ENCODE measurements at regions not wholly inside any gene's neighbourhood (a gene's known extent, or its start where the extent isn't known, plus 50 kb on each side); places are given as distances from the start of the nearest gene placed in this dataset.
"Not testable (repeated sequence)": the region's sequence is repeated elsewhere in the genome, so short reads cannot be mapped to it uniquely, and the experiment has no call there.

DNA sequence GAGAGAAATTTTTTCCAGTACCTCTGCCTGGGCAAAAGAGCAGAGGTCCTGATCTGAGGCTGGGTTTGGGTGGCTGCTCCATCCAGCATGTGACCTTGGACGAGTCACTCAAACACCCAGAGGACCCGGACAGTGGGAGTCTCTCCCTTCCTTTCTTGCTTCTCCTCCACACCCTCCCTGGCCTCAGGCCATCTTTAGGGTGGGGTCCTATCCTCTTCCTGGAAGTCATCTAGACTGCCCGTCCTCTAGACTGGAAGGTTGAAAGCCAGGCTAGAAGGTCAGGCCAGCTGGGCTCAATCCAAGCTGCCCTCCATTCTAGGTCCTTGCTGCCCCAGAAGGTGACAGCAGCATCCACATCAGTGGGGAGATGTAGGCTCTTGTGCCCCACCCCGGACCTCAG is 599.5 kb downstream of the MATN1 start:
- DNase-seq (ENCODE audit: extremely low read depth in 1 of 2, low read depth in 1 of 2) = no peak

DNA sequence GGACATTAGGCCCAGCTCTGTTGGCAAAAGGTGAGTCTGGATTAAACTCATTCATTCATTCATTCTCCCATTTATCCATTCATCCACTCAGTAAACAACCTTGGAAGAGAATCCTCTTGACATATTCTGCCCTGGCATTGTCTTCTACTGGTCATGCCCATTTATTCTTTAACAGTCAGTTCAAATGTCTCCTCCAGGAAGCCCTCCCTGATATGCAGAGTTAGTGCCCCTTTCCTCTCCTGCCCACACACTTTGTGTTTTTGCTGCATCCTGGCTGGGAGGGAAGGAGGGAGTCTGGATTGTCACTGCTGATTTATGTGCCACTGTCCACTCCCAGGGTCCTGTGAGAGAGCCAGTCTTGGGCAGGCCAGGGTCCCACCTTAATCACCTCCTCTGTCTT is 600.3 kb downstream of the MATN1 start:
- no peak for DNase-seq (ENCODE audit: extremely low read depth in 1 of 2, low read depth in 1 of 2)

DNA sequence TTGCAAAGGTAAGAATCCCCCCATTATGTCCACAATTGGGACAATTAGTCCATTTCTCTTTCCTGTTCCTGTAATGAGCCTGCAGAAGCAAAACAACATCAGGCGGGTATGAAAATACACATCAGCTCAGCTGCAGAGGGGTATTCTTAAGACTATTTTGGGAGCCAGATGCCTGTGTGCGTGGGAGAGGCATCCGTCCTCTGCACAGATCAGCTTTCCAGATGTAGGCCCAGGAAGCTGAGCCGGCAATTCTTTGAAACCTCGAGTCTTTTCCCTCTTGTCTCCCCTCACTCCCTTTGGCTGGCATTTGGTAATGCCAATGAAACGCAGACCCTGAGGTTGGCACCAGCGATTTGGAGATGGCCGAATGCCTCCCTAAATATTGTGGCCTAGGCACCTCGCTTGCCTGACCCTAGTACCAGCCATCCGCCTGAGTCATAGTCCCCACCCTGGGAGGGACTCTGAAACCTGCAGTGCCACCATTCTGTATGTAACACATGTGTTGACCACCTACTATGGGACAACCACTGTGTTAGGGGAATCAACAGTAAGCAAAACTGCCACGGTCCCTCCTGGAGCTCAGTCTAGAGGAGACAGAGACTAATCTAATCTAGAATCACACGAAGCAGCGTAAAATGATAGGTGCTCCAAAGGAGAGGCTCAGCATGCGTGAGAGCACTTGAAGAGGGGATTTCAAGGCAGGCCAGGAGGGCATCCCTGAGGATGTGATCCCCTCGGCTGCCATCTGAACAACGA is 603.0 kb downstream of the MATN1 start:
- no peak for DNase-seq (ENCODE audit: extremely low read depth in 1 of 2, low read depth in 1 of 2)

DNA sequence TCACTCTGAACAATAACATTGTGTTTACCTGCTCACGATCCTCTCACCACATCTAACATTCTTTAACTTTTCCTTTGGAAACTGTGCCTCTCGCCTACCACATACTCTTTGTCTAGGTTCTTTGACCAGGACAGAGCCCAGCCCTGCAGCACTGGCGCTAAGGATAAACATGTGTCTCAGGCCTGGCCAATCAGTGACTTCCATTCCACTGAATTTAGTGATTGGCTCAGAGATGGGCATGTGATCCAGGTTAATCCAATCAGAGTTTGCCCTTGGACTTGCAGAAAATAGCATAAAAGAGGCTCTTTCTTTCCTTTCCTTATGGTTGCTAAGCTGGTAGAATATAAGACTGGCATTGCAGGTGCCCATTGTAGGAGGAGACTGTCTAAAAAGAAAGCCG is 605.7 kb downstream of the MATN1 start:
- no peak for DNase-seq (ENCODE audit: extremely low read depth in 1 of 2, low read depth in 1 of 2)

DNA sequence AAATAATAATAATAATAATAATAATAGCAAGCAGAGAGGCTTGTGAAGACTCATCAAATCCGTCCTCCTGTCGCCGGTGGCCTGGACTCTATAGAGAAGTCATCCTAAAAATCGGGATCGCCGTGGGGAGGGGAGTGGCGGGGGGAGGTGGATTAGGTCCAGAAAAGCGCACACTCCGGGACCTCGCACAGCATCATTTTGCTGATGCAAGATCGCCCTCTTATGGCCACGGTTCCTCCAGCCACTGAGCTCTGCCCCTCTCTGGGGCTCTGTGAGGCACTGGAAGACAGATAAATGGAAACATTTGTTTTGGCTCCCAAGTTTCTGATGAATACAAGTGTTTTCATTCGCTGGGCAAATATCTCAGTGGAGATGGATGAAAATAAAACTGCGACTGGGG is 612.0 kb downstream of the MATN1 start:
- DNase-seq (ENCODE audit: extremely low read depth in 1 of 2, low read depth in 1 of 2) = no peak

DNA sequence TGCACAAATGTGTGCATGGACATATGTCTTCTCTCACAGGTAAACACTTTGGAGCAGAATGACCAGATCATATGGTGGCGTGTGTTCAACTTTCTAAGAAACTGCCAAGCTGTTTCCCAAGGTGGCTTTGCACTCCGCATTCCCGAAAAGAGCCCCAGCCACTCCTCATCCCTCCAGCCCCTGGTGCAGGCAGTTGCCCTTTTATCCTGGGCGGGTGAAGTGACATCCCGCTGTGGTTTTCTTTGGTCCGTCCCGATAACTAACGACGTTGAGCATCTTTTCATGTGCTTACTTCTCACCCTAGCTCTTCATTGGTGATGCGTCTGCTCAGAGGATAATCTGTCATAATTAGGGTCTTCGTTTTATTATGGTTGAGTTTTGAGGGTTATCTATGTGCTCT is 612.5 kb downstream of the MATN1 start:
- no peak for DNase-seq (ENCODE audit: extremely low read depth in 1 of 2, low read depth in 1 of 2)

DNA sequence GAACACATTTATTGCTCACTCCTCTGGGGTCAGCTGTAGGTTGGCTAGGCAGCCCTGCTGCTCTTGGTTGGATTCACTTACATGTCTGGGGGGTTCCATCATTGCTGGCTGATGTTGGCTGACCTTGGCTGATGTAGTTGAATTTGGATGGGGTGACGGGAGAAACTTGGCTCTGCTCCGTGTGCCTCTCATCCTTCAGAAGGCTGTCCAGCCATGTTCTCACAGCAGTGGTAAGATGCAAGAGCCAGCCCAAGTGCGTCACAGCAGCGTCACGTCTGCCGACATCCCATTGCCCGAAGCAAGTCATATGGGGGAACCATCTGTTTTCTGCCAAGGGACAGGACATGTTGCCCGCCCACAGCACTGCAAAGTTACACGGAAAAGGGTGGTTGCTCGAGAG is 613.5 kb downstream of the MATN1 start:
- no peak for DNase-seq (ENCODE audit: extremely low read depth in 1 of 2, low read depth in 1 of 2)

DNA sequence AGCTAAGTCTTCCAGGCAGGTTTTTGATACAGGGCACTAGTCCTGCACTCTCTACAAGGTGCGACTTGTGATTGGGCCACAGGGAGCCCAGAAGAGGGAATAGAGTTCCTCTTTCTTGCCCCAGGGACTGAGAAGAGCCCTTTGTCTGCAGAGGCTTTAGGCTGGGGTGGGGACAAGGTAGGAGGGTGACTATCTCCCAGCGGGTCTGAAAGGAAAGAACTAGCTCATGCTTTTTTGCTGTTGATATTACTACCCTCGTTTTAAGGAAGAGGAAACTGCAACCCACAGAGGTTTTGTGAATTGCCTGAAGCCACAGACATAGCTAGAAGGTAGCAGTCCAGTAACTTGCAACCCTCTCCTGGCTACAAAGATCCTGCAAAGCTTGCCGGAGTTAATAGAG is 615.2 kb downstream of the MATN1 start:
- DNase-seq (ENCODE audit: extremely low read depth in 1 of 2, low read depth in 1 of 2) = no peak

DNA sequence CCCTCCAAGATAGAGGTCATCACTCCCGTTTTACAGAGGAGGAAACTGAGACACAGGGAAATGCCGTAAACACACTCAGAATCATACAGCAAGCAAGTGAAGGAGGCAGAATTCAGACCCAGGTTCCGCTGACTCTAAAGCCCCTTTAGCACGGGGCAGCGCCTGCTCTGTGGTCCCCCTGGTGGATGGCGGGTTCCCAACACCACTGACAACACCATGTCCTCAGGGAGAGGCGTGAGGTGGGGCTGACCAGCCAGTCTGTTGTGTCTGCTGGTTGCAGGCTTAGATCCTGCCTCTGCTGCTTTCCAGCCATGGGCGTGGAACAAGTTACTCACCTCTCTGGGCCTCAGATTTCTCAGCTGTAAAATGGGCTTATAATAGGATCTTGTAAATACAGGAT is 617.3 kb downstream of the MATN1 start:
- DNase-seq (ENCODE audit: extremely low read depth in 1 of 2, low read depth in 1 of 2) = no peak

DNA sequence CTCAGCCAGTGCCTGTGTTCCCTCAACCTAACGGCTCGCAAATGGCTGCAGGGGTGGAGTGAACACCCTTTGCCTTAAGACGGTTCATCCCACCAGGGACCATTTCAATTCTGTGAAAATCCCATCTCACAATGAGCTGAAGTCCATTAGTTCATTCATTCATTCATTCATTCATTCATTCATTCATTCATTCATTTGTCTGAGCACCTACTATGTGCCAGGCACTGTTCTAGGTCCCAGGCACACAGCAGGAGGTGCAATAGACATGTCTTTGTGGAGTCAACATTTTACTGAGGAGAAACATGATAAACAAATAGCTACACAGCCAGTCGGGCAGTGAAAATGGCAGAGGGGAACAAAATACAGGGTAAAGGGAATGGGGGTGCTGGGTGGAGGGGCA is 618.8 kb downstream of the MATN1 start:
- no peak for DNase-seq (ENCODE audit: extremely low read depth in 1 of 2, low read depth in 1 of 2)

DNA sequence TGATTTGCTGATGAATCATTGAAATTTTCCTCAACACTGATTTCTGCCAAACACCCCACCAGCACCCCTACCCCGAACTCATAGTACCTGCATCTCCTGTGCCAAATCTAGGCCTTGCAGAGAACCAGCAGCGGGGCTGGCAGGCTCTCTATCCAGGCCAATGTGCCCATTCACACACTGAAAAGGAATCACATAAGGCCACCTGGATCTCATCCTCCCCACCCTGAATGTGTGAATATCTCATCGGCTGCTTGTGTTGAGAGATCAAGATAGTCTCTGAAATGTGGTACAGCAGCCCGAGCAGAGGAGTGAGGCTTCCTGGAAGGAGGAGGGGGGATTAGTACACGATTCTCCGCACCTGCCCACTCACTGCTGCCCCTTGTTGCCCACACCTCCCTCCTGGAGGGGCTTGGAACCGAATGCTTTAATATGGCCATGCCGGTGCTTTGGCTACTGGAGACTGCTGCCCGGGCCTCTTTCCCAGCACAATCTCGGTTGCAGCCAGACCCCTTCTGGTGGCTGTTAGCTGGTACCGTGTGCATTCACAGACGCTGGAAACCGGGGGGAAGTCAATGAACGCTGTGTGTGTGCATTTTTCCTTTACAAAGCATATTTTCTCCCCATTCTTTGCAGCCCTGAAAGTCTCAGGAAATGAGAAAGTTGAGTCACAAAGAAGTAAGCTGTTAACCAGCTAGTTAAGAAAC is 619.5 kb downstream of the MATN1 start:
- no peak for DNase-seq (ENCODE audit: extremely low read depth in 1 of 2, low read depth in 1 of 2)

DNA sequence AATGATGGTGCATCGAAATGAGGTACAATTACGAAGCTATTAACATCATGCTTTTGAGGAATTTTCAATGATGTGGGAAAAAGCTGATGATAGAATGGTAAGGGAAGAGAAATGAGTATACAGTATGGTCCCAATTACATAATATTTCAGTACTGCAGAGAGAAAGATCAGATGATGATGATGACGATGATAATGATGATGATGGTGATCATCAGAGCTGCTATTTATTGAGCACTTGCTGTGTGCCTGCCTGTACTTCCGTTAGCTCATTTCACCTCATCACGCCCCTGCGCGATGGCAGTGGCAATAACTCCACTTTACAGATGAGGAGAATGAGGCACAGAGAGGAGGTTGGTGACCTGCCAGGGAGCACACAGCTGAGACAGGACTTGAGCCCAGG is 620.8 kb downstream of the MATN1 start:
- DNase-seq (ENCODE audit: extremely low read depth in 1 of 2, low read depth in 1 of 2) = no peak

DNA sequence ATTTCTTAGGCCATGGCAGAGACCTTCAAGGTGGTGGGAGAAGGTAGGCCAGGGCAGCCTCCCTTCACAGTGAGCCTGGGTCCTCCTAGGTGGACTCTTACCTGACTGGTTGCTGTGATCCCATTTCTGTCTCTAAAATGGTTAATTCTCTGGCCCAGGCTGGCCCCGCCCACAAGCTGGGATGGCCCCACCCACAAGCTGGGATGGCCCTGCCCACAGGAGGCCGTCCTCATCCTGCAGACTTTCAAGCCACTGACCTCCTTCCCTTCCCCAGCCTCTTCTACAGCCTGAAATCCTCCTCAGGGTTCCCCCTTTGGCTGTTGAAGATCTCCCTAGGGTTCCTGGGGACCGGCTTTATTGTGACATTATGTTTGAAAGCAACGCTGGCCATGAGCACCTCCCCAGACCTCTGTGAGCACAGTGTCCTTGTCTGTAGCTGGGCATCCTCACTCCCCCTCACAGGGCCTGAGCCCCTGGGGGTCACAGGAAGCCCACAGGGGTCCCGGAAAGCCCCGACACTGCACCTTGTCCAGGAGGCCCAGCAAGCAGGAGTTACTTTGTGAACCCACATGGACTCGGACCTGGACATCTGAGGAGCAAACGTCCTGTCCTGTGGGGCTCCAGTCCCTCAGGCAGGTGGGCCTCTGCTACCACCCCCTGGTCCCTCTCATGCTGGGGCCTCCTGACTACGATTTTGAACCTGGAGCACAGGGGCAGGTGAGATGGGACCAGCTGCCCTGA is 621.7 kb downstream of the MATN1 start:
- DNase-seq (ENCODE audit: extremely low read depth in 1 of 2, low read depth in 1 of 2) = no peak

DNA sequence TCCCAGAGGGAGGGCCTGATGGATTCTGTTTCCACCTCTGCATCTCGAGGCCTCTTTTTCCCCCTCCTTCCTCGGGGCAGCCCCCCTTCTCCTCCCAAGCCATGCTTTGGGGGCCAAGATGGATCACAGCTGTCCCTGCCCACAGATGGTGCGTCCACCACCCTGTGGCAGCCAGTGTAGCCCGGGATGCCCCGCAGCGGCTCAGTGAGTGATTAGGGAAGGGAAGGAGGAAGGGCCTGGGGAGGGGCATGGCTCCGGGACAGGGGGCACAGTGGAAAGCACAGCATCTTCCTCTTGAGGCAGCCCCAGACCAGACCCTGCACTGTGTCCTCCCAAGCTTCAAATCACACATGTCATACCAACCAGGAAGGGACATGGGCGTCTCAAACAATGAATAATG is 622.4 kb downstream of the MATN1 start:
- no peak for DNase-seq (ENCODE audit: extremely low read depth in 1 of 2, low read depth in 1 of 2)

DNA sequence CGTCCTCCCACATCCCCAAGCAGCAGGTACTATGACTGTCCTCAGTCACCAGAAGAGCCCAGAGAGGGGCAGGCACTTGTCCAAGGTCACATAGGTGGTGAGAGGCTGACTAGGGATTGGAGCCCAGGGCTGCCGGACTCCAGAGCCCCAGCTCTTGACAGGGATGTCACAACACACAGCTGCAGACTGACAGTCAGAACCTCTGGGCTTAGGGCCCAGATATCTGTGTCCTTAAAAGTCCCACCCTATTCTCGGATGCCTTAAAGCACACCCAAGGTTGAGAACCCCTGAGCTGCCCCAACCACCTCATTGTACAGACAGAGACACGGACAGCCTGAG is 622.9 kb downstream of the MATN1 start:
- DNase-seq (ENCODE audit: extremely low read depth in 1 of 2, low read depth in 1 of 2) = no peak

DNA sequence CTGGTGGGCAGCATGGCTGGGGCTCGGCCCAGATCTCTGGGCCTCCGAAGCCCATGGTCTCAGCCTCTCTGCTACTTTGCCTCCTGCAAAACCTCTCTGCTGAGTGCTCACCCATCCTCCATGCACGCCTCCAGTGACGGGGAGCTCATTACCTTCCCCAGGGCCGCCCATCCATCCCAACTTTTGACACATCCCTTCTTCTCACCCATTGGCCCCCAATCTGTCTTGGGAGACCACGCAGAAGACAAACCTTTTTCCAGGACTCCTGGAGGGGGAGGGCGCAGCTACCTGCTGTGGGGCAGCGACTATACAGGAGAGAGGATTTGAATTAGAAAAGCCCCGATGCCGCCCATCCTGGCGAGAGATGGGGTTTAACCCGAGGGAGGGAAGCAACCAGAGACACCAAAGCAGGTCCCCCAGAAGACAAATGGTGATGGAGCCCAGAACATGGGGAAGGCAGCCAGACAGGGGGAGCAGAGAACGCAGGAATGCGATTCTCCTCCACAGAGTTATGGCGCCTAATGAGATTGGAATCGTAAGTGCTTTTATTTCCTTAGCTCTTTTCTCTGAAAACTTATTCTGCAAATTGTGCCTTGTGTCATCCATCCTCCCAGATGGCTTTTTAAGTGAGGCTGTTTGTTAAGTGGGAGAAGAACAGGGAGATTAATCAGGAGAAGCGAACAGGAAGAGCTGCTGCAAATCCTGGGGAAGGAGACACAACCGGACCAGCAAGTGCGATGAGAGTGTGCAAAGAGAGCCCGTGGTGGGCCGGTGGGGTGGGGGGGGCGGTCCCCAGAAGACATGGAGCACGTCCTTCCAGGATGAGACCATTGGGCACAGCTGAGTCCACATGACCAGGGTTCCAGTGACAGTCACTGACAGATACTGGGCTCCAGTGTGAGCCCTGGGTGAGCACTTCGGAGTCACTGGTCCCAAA is 623.5 kb downstream of the MATN1 start:
- no peak for DNase-seq (ENCODE audit: extremely low read depth in 1 of 2, low read depth in 1 of 2)

DNA sequence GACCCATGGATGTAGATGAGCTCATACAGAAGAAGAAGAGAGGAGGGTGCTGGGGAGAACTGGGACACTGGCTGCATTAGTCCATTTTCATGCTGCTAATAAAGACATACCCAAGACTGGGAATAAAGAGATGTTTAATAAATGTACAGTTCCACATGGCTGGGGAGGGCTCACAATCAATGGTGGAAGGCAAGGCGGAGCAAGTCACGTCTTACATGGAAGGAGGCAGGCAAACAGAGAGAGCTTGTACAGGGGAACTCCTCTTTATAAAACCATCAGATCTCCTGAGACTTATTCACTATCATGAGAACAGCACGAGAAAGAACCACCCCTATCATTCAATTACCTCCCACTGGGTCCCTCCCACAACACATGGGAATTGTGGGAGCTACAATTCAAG is 625.5 kb downstream of the MATN1 start:
- not testable (repeated sequence) for DNase-seq (ENCODE audit: extremely low read depth in 1 of 2, low read depth in 1 of 2)

DNA sequence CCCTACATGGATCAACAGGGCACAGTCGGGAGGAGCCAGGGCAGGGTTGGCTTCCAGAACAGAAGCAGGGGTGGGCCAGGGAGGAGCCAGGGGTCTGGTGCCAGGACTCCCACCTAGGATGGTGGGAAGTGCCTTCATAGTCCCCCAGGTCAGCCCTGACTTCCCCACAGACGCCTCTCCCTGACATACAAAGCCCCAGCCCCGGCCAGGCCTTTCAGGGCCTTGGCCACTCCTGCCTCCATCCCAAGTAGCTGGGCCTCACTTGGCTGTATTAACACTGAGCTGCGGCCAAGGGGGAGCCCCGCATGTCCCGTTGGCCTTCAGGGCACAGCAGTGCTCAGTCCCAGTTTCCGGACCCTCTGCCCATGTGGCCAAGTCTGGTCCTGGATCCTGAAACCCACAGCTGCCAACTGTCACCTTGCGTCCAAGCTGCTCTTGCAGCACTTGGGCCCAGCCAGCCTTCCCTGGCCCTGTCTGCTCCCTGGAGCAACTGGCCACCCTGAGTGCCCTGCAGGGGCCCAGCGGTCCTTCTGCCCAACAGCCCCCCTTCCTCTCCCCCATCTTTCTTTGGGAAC is 627.8 kb downstream of the MATN1 start:
- DNase-seq (ENCODE audit: extremely low read depth in 1 of 2, low read depth in 1 of 2) = no peak

DNA sequence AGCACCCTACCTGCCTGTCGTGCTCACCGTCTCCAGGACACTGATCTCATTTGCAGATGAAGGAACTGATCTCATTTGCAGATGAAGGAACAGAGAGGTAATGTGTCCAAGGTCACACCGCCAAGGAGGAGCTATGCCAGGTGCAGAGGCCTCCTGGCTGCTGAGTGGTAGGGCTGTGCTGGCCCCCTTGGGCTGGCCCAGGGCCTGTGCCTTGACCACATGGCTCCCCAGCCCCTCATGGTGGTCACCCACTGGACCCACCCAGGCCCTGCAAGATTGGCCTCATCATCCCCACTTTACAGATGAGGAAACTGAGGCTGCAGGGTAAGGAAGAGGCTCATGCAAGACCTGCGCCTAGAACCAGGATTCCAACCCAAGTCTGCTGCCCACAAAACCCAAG is 628.3 kb downstream of the MATN1 start:
- DNase-seq (ENCODE audit: extremely low read depth in 1 of 2, low read depth in 1 of 2) = no peak

DNA sequence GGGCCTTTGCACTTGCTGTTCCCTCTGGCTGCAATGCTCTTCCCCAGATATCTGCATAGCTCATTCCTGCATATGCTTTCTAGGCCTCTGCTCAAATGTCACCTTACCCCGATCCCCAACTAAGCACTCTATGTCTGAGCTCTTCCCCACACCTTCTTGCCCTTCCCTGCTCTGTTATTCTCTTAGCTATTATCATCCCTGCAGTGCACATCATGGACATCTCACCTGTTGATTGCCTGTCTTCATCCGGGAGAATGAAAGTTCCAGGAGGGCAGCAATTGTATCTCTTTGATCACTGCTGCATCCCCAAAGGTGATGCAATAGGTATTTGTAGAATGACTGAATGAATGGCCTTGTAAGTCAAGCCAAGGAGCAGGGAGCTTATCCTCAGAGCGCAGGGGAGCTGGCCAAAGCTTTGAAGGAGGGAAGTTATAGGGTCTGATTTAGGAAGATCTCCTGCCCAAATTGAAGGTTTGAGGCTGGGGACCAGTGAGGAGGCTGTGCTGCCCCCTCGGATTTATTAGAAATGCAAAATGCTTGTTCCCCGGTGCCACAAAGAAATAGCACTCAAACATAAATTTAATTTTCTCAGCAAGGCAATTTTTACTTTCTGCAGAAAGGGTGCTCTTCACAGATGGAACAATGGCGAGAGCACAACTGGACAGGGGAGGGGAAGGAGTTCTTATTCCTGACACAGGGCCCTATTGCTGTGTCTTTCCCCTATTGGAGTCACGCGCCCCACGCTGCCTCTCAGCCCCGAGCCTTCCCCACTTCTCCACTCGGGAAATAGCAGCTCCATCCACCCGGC is 631.1 kb downstream of the MATN1 start:
- DNase-seq (ENCODE audit: extremely low read depth in 1 of 2, low read depth in 1 of 2) = no peak

All from activated CD8-positive, alpha-beta memory T cell treated with anti-CD3 and anti-CD28 coated beads for 1 hour (primary cell).